ENCODE measurements at regions not wholly inside any gene's neighbourhood (a gene's known extent, or its start where the extent isn't known, plus 50 kb on each side); places are given as distances from the start of the nearest gene placed in this dataset.

DNA sequence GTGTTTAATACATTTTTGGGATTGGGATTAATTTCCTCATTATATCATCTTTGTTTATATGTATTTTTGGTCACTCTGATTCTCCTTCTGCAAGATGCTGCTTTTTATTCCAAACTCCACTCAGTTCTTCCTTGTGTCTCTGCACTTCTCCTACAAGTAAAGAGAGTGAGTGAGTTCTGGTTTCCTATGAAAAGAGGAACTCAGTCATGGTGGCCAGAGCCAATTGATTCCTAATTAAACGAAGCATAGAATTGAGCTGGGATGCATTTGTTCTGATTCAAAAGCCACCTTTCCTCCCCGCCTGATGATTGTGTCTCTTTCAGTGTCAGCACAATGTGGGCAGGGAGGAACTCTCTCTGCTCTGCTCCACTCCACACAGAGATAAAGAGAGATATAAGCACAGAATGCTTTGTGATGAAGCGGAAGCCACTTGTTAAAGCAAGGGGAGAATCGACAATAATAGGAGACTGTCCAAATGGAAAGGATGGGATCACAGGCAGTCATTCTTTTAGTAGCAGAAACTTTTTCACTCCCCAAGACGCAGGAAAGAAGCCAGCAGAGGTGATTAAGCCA, 121.3 kb upstream of the GOT2 start:
- TF ChIP-seq EZH2 (IDR thresholded peaks at IDR 0.05; ENCODE audit: insufficient read depth, poor library complexity, severe bottlenecking) (no peak), EZH2phosphoT487 (IDR thresholded peaks at IDR 0.05; ENCODE audit: insufficient read depth, low read depth) (no peak)
